Thyroid gland (tissue), 4 donors: ENCODE measurements at regions not wholly inside any gene's neighbourhood (a gene's known extent, or its start where the extent isn't known, plus 50 kb on each side); places are given as distances from the start of the nearest gene placed in this dataset.
"Not testable (repeated sequence)": the region's sequence is repeated elsewhere in the genome, so short reads cannot be mapped to it uniquely, and the experiment has no call there.

Source experiments
- DNase-seq, 2 donors: peaks; one replicate each; pipeline ENCODE4 v3.0.0-alpha.2; 2019
- H3K27ac ChIP-seq, 3 donors: fragments of 200-600 bp; sonication (generic); 1 replicate in 2 of 3; 2 replicates in 1 of 3; pipeline ENCODE4 v1.5.1; 2016 to 2019; ENCODE audit warnings: mild to moderate bottlenecking in 1 of 3, moderate library complexity in 1 of 3
- H3K27me3 ChIP-seq: fragments of 200-600 bp; sonication (generic); one replicate; pipeline ENCODE4 v1.5.1; 2019
- H3K36me3 ChIP-seq, 2 donors: fragments of 200-600 bp; sonication (generic); one replicate each; pipeline ENCODE4 v1.5.1; 2016 to 2019
- H3K4me1 ChIP-seq, 2 donors: fragments of 200-600 bp; sonication (generic); one replicate each; pipeline ENCODE4 v1.5.1; 2017 to 2019
- H3K4me3 ChIP-seq, 3 donors: fragments of 200-600 bp; sonication (generic); replicated peaks in 1 of 3; 1 replicate in 2 of 3; 2 replicates in 1 of 3; pipeline ENCODE4 v1.5.1; 2016; ENCODE audit warnings: mild to moderate bottlenecking in 1 of 3
- H3K9me3 ChIP-seq: fragments of 200-600 bp; sonication (generic); one replicate; pipeline ENCODE4 v1.5.1; 2017
- POLR2A ChIP-seq, 2 donors: fragments of 450-650 bp; IDR thresholded peaks; one replicate each; pipeline ENCODE4 v1.6.1; 2017; ENCODE audit warnings: antibody characterized with exemption in 2 of 2, mild to moderate bottlenecking in 2 of 2, moderate library complexity in 1 of 2
- WGBS, 2 donors: methylation state at CpG; one replicate each; pipeline ENCODE4 v1.1.5; 2017; 5-methylcytosine and 5-hydroxymethylcytosine counted together
- intact Hi-C: fragments of 100-400 bp; cut with DNase I; formaldehyde crosslinking; loops from one replicate; pipeline ENCODE4 v1.15.1; 2023
- TF ChIP-seq, protein P1 (sequence below), 6 experiments: fragments of 200-600 bp in 3 of 6; fragments of 450-650 bp in 3 of 6; sonication (generic) in 3 of 6; IDR thresholded peaks; one replicate each; pipeline ENCODE4 v1.5.1; 2016 to 2019; ENCODE audit warnings: antibody characterized with exemption in 6 of 6, mild to moderate bottlenecking in 2 of 6, inconsistent platforms in 1 of 6, moderate library complexity in 1 of 6

DNA sequence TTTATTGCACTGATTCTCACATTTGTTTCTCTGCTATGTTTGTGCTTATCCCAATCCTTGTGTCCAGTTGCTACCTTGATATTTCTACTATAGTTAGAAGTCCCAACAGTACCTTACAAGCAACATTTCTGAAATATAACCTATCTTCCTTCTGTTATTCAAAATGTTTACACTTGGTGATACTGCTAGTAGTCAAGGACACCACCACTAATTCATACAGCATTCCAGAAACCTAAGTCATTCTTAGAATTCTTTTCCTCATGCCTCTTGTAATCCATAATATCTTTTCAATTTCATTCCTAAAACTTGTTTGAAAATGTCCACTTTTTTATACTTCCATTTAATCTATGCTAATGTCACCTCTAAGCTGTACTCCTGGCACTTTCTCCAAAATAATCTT lies 2132.1 kb downstream of the NCAM2 start:
- DNase-seq, result no peak
- H3K9me3 ChIP-seq, result no peaks in the 10 kb centered on the region
- H3K4me1 ChIP-seq, result no peaks in the 10 kb centered on the region
- H3K27me3 ChIP-seq, result no peaks in the 10 kb centered on the region
- intact Hi-C loops, result no loop called here
- no peak overlapping the region for H3K4me3 ChIP-seq
- H3K27ac ChIP-seq, result no peak overlapping the region
- H3K36me3 ChIP-seq, result no peaks in the 10 kb centered on the region
- TF ChIP-seq POLR2A (IDR thresholded peaks at IDR 0.05), result no peak
- TF ChIP-seq, protein P1, sequence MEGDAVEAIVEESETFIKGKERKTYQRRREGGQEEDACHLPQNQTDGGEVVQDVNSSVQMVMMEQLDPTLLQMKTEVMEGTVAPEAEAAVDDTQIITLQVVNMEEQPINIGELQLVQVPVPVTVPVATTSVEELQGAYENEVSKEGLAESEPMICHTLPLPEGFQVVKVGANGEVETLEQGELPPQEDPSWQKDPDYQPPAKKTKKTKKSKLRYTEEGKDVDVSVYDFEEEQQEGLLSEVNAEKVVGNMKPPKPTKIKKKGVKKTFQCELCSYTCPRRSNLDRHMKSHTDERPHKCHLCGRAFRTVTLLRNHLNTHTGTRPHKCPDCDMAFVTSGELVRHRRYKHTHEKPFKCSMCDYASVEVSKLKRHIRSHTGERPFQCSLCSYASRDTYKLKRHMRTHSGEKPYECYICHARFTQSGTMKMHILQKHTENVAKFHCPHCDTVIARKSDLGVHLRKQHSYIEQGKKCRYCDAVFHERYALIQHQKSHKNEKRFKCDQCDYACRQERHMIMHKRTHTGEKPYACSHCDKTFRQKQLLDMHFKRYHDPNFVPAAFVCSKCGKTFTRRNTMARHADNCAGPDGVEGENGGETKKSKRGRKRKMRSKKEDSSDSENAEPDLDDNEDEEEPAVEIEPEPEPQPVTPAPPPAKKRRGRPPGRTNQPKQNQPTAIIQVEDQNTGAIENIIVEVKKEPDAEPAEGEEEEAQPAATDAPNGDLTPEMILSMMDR (IDR thresholded peaks at IDR 0.05), result no peak

DNA sequence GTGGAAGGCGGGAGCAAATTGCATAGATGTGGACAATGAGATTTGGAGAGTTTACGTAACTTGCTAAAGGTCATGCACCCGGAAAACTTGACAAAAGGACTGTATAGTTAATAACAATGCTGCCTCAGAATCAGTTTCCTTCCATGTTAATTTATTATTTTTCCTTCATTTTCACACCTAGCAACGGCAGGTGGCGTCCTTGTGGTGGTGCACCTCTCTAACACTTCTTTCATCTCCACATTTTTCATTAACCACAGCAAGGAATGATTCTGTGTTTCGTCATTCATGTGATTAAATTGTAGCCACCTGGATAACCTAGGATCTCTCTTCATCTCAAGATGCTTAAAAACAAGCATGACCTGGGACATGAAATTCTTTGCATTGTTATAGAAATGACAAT lies 2133.0 kb downstream of the NCAM2 start:
- Histone ChIP-seq H3K9me3 (no peaks in the 10 kb centered on the region), H3K4me1 (no peaks in the 10 kb centered on the region), H3K4me3 (no peak overlapping the region), H3K36me3 (no peaks in the 10 kb centered on the region), H3K27ac (no peak overlapping the region), H3K27me3 (no peaks in the 10 kb centered on the region)
- intact Hi-C loops, result no loop called here
- 74 to 81% methylated on average over 6 of the region's 6 CpGs for WGBS, 2 donors
- DNase-seq, result no peak
- TF ChIP-seq, protein P1 (IDR thresholded peaks at IDR 0.05), result no peak
- TF ChIP-seq POLR2A (IDR thresholded peaks at IDR 0.05), result no peak

DNA sequence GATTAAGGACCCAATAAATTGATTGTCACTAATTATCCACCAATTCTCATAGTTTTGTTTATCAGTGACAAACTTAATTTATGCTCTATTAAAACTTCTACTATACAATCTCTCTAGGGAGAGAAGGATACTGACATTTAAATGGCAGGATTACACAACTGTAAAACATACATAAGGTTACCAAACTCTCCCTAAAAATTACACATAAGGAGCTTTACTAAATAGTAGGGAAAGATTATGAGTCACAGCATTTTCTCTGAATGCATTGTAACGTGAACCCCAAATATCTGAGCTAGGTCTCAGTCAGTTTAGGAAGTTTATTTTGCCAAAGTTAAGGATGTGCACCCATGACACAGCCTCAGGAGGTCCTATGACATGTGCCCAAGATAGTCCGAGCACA lies 2140.6 kb downstream of the NCAM2 start:
- H3K4me1 ChIP-seq, result no peaks in the 10 kb centered on the region
- no peak overlapping the region for H3K4me3 ChIP-seq
- intact Hi-C loops, result no loop called here
- no peak for DNase-seq
- H3K27me3 ChIP-seq, result no peaks in the 10 kb centered on the region
- no peak for TF ChIP-seq POLR2A (IDR thresholded peaks at IDR 0.05)
- TF ChIP-seq, protein P1 (IDR thresholded peaks at IDR 0.05), result no peak
- 73 to 86% methylated on average over 2 of the region's 2 CpGs for WGBS, 2 donors
- no peaks in the 10 kb centered on the region for H3K9me3 ChIP-seq
- H3K36me3 ChIP-seq, result no peaks in the 10 kb centered on the region
- no peak overlapping the region for H3K27ac ChIP-seq

DNA sequence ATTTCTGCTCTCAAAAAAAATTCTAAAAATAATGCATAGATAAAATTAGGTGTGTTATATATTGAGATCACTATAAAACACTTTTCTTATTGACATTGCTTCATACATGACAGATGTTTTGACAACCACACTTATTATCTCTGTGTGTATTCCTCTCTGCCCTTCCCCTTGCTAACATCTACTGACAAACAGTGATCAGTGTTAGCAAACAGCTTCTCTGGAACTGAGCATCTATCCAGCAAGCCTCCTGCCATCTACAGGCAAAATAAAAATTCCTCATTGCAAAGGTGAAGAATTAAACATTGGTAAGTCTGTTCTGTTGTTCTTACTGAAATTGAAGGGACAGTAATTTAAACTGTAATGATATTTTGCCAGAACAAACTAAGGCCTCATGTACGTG lies 2153.9 kb downstream of the NCAM2 start:
- H3K4me1 ChIP-seq, result no peaks in the 10 kb centered on the region
- H3K27ac ChIP-seq, result no peak overlapping the region
- no peak overlapping the region for H3K4me3 ChIP-seq
- H3K36me3 ChIP-seq, result no peaks in the 10 kb centered on the region
- H3K9me3 ChIP-seq, result no peaks in the 10 kb centered on the region
- no peaks in the 10 kb centered on the region for H3K27me3 ChIP-seq
- WGBS, 2 donors, result 67 to 80% methylated on average over 1 of the region's 1 CpG
- no peak for DNase-seq
- TF ChIP-seq POLR2A (IDR thresholded peaks at IDR 0.05), result no peak
- TF ChIP-seq, protein P1 (IDR thresholded peaks at IDR 0.05), result no peak
- intact Hi-C loops, result no loop called here

DNA sequence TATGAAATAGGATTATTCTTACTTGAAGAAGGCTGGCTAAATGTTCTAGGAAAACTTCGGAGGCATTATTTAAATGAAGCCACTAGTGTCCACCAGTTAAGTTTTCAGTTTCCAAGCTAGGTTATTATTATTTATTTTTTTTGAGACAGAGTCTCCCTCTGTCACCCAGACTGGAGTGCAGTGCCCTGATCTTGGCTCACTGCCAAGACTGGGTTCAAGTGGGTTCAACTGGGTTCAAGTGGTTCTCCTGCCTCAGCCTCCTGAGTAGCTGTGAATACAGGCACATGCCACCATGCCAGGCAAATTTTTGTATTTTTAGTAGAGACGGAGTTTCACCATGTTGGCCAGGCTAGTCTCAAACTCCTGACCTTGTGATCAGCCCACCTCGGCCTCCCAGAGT lies 2155.6 kb downstream of the NCAM2 start:
- WGBS, 2 donors, result 65 to 71% methylated on average over 3 of the region's 3 CpGs
- DNase-seq, intact Hi-C loops: not testable (repeated sequence)

DNA sequence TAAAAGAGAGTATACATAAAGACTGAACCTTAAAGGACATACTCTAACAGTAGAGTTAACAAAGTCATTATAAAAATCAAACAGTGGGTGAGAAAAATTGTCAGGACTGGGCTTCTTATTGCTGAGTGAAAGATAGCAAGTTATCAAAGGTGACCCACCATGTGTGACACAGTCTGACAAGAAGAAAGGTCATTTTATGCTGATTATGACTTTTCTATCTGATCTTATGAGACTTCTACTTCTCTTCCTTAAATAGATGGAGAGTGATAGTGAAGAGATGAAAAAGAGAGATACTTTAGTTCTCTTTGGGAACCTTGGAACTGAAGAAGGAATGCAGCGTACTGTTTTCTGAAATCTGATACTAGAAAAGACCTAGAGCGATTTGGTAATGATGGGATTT lies 2157.1 kb downstream of the NCAM2 start:
- DNase-seq, result no peak
- Histone ChIP-seq H3K4me3 (no peak overlapping the region), H3K36me3 (no peaks in the 10 kb centered on the region), H3K27me3 (no peaks in the 10 kb centered on the region), H3K27ac (no peak overlapping the region), H3K9me3 (no peaks in the 10 kb centered on the region), H3K4me1 (no peaks in the 10 kb centered on the region)
- WGBS, 2 donors, result 86 to 88% methylated on average over 2 of the region's 2 CpGs
- TF ChIP-seq, protein P1 (IDR thresholded peaks at IDR 0.05), result no peak
- TF ChIP-seq POLR2A (IDR thresholded peaks at IDR 0.05), result no peak
- intact Hi-C loops, result no loop called here

More for the DNA sequence above, 2155.6 kb downstream of the NCAM2 start:
- not testable (repeated sequence) for H3K4me1 ChIP-seq, H3K4me3 ChIP-seq, H3K27me3 ChIP-seq, H3K27ac ChIP-seq, H3K9me3 ChIP-seq, H3K36me3 ChIP-seq
